NAMALWA (cell line): ENCODE measurements at regions not wholly inside any gene's neighbourhood (a gene's known extent, or its start where the extent isn't known, plus 50 kb on each side); places are given as distances from the start of the nearest gene placed in this dataset.
"Not testable (repeated sequence)": the region's sequence is repeated elsewhere in the genome, so short reads cannot be mapped to it uniquely, and the experiment has no call there.

Source experiments
- DNase-seq: peaks from one replicate; pipeline ENCODE4 v3.0.0-alpha.2; 2015; ENCODE audit warnings: low spot score

DNA sequence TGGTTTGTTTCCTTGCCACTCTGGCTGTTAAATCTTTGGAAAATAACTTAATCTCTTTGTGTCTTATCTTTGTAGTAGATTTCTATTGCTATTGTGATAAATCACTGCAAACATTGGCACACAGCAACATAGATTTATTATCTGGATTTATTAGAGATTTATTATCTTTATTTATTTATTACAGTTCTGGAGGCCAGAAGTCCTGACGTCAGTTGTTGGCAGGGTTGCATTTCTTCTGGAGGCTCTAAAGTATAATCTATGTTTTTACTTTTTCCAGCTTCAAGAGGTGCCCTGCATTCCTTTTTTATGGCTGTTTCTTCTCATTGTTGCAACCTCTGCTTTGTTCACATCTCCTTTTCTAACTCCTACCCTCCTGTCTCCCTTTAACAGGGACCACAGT lies 542.8 kb downstream of the GRXCR1 start:
- no peak for DNase-seq

DNA sequence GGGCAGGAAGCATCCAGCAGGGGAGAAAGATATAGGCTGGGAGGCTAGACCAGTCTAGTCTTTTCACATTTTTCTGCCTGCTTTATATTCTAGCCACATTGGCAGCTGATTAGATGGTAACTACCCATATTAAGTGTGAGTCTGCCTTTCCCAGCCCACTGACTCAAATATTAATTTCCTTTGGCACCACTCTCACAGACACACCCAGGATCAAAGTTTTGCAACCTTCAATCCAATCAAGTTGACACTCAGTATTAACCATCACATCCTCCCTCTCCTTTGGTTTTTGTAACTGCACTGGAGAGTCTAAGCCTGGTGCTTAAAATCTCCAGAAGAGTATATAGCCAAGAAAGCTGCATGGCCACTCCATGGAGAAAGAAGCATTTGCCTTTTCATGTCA lies 560.4 kb downstream of the GRXCR1 start:
- no peak for DNase-seq

DNA sequence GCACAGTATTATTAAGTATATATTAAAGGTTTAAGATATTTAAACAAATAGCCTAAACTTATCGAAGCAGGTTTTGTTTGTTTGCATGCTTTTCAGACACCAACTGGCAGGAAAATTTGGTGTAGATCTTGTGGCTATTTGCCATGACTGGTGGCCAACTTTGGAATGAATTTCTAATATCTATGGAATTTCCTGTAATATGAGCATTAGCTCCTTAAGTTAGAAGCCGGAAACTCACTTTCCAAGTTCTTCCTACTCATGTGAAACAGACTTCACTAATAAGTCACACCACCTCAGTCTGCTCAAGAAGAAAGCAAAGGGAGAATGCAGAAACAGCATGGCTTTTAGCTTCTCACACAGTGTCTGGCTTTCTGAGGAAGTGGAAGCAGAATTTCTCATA lies 563.9 kb downstream of the GRXCR1 start:
- DNase-seq: no peak

DNA sequence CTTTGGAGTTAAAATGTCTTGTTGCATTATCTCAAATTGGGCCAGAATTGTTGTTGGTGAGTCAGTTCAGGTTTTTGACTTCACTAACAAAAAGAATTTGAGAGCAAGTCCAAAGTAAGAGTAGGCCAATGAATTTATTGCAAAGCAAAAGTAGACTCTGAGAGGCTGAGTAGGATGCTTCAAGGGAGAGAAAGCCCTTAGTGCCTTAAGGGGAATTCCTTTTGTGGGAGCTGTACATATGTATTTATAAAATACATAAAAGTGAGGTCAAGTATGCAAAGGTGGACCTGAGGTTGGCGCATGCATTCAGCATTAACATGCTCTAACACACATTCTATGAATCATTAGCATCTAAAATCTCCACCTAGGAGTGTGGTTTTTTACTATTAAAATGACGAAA lies 565.4 kb downstream of the GRXCR1 start:
- no peak for DNase-seq

DNA sequence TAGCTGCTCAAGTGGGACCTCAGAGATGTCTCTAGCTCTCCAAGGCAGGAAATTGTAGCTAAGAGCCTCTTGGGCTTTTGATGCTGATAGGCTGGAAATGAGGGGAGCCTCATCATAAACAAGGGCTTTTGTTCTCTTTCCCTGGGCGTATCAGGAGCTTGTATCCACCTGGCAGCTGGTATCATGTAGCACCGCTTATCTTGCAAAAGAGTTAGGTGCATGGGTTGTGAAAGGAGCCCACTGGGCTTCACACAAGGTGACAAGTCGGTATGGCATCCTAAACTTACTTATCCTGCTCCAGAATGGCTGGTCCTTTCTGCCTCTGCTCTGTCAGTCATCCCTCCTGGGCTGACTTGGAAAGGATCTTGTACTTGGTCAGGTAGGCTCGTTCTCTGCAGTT lies 565.8 kb downstream of the GRXCR1 start:
- no peak for DNase-seq

DNA sequence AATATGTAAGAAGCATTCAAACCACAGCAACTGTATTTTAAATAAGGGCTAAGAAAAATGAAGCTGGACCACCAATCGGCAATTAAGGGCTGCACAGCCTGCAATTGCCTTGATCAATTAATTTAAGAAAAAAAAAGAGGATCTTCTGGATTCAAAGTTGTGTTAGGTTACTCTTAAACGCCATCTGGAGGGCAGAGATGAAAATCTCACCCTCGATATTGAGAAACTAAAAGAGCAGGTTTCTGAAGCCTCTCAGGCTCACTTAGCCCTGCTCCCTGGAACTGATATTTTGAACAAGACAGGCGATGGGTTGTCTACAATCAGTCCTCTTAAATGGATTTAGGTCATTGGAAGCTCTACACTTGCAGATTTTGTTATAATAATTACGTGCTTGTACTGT lies 579.4 kb downstream of the GRXCR1 start:
- DNase-seq: peak; percentile 38

DNA sequence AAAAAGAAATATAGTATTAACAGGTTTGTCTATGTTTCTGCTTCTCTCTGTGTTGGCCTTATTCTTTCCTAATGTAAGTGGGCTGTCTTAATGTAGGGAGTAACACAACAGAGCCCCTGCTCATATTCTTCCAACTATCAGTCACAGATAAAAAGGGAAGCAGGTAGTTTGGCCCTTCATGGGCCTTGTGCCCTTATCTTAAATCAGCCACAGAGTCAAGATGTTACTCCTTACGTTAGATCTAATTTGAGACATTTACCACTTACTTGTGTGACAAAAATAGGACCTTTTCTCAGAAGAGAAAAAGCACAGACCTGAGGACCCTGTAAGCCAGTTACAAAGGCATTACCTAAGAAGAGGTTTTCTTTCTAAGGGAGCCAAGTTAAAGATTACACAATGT lies 589.0 kb downstream of the GRXCR1 start:
- DNase-seq: no peak

DNA sequence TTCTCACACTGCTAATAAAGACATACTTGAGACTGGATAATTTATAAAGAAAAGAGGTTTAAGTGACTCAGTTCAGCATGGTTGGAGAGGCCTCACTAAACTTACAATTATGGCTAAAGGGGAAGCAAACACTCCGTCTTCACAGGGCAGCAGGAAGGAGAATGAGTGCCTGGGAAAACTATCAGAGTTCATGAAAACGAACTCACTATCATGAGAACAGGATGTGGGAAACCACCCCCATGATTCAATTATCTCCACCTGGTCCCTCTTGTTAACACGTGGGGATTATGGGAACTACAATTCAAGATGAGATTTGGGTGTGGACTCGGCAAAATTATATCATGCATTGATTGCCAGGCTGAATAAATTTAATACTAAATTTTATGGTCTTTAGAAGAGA lies 592.7 kb downstream of the GRXCR1 start:
- no peak for DNase-seq

DNA sequence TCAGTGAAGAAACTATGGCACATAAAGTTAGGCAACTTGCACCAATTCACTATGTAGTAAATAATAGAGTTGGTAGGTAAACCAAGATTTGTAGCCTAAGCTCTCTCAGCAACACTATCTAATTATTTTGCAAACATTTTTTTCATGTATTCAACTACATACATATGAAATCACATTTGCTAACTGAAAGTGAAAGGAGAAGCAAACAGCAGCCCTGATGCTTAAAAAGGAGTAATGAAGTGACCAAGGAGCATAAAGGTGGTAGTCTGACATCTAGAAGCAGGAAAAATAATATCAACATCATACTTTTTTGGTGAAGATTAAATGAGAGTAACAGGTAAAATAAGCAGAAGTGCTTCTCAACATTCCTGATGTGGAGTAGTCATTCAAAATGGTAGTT lies 603.7 kb downstream of the GRXCR1 start:
- DNase-seq: peak; percentile 46

DNA sequence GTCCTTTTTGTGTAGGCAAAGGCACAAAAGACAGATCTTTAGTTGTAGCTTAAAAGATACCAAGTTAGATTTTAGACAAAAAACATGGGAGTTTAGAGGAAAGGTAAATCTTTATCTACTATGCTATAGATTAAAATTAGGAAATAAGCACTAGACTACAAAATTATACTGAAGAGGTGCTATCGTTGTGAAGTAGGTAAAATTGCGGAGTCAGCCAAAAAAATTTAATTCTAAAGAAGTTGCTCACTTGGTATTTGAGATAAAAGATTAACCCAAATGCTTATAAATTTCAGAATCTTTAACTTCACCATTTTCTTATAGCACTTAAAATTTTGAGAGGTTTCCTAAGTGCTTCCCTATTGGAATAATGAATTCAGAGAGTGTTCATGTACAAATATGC lies 604.1 kb downstream of the GRXCR1 start:
- no peak for DNase-seq

DNA sequence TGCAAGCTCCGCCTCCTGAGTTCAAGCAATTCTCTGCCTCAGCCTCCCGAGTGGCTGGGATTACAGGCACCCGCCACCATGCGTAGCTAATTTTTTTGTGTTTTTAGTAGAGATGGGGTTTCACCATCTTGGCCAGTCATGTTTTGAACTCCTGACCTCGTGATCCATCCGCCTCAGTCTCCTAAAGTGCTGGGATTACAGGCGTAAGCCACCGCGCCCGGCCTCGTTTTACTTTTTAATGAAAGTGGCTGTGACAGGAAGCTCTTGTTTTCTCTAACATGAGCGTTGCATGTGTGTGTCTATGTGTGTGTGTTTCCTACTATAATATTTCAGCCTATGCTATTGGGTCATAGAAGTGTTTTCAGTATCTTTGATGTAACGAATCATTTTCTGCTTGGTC lies 613.3 kb downstream of the GRXCR1 start:
- DNase-seq: not testable (repeated sequence)

DNA sequence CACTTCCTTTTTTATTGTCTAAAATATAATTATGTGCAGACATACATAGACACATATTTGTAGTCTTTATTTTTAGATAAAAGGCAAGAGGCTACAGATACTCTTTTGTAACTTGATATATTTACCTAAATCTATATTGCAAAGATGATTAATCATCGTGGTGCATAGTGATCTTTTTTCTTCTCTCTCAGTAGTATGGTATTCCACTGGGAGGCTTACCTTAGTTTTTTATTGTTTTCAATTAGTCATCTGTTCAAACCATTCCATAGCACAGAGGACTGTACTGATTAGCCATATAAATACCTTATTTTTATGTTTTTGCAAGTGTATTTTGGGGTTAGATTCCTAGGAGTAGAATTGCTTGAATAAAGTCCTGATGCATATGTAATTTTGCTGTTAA lies 619.7 kb downstream of the GRXCR1 start:
- no peak for DNase-seq

DNA sequence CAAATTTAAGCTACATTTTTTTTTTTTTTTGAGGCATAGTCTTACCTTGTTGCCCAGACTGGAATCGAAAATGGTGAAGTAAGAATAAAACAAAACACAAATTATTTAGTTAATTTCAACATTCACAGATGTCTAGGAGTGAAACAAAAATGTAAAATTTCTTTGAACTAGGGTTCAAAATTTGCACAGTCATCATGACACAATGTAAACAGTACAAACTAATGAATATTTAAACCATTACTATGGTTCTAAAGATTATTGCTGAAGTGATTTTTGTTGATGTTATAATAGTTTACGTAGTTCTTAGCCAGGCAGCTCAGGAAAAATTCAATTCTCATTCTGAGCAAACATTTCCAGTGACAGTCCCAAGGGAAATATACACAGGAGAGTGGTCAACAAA lies 633.1 kb downstream of the GRXCR1 start:
- no peak for DNase-seq

DNA sequence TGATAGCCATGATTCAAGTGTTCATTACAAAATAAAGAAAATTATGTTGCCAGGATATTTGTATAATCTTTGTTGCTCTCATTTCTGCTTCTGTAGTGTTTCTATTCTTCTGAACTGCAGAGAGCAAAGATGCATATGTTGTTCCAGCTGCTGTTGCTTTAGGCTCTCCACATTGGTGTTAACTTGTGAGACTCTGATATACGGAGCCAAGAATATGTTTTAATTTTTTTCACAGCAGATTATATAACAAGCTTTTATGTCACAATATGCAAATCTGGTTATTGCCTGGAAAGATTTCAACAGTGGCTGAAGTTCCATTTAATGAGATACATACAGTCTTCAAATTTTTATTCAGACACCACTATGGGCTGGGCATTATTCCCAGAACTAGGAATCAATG lies 655.0 kb downstream of the GRXCR1 start:
- no peak for DNase-seq

DNA sequence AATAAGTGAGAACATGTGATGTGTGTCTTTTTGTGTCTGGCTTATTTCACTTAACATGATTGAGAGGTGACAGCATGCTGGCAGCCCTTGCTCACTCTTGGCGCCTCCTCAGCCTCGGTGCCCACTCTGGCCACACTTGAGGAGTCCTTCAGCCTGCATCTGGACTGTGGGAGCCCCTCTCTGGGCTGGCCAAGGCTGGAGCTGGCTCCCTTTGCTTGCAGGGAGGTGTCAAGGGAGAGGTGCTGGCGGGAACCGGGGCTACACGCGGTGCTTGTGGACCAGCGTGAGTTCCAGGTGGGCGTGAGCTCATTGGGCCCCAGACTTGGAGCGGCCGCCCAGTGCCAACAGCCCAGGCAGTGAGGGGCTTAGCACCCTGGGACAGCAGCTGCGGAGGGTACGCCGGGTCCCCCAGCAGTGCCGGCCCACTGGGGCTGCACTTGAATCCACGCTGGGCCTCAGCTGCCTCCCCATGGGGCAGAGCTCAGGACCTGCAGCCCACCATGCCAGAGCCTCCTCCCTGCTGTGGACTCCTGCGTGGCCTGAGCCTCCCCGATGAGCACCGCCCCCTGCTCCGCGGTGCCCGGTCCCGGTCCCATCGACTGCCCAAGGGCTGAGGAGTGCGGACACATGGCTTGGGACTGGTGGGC lies 658.6 kb downstream of the GRXCR1 start:
- DNase-seq: no peak

DNA sequence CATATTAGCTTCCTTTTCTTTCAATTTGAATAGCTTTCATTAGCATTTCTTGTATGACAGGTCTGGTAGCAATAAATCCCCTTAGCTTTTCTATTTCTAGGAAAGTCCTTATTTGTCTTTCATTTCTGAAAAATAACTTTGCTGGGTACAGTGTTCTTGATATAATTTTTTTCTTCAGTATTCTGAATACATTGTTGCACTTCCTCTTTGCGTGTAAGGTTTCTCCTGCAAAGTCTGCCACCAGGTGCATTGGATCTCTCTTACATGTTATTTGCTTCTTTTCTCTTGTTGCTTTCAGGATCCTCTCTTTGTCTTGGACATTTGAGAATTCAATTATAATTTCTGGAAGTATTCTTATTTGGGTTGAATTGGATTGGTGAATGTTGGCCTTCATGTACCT lies 663.7 kb downstream of the GRXCR1 start:
- peak; percentile 62 for DNase-seq

DNA sequence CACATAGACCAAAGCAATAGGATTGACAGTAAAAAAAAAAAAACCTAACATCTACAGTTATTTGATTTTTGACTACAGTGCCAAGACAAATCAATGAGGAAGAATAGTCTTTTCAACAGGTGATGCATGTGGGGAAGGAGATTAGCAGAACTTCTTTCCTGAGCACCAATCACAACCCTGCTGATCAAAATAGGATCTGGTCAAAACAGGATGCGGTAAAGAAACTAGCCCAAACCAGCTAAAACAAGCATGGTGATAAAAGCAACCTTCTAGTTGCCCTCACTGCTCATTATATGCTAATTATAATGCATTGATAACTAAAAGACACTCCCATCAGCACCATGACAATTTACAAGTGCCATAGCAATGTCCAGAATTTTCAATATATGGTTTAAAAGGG lies 667.5 kb downstream of the GRXCR1 start:
- peak; percentile 65 for DNase-seq

DNA sequence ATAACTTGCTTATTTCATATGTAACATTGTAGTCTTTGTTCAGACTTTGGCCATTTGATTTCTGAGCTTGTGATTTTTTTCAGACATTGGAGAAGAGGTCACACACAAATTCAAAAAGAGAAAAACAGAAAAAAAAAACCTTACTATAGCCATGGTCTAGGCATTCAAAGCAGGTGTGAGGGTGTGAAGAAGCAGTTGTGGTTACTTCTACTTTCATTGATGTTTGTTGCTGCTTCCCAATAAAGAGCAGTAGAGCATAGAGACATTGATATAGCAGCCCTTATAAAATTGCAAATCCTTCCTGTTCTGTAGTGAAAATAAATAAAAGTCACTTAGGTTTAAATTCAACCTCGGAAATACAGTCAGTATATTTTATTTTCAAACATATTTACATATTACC lies 671.6 kb downstream of the GRXCR1 start:
- DNase-seq: peak; percentile 81

DNA sequence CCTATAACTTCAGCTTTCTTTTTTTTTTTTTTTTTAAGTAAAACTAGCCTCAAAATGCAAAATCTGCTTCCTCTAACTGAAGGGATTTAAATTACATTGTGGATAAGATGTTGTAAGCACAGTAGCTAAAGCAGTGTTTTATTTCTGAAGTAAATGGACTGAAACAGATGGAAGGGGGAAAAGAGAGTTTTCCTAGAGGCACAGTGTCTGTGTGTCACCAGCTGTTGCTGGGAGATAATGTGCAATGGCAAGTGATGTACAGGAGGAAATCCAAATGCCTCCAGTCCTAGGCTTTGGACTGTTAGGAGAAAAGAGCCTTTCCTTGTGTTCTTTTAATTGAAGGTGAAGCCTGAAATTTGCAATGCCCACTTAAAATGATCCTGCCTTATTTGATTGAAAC lies 672.1 kb downstream of the GRXCR1 start:
- DNase-seq: no peak

DNA sequence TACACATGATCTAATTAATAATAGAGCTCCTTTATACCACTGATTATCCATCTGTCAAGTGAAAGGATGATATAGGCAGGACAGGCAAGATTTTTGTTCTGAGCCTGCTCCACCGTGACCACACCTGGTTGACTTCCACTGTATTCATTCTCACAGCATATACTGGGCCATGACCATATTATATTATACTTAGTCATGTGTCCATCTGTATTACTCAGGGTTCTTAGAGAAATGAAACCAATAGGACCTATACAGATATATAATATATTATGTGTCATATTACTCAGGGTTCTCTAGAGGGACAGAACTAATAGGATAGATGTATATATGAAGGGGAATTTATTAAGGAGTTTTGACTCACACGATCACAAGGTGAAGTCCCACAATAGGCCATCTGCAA lies 675.1 kb downstream of the GRXCR1 start:
- DNase-seq: peak; percentile 14

DNA sequence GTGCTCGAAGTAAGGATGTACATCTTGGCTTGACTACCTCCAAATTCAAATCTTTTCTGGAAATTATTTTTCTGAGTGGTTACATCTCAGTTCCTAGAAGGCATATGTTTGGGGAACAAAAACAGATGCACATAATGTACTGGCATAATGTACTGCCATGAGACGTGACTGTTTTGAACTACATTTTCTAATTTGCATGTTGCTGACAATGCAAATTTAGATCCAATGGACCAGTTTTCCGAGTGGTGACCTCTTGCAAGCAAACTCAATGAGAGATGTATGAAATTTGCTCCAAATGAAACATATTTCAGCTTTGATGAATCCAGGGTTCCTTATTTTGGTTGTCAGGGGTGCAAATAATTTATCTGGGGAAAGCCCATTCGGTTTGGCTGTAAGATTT lies 694.3 kb downstream of the GRXCR1 start:
- DNase-seq: no peak

DNA sequence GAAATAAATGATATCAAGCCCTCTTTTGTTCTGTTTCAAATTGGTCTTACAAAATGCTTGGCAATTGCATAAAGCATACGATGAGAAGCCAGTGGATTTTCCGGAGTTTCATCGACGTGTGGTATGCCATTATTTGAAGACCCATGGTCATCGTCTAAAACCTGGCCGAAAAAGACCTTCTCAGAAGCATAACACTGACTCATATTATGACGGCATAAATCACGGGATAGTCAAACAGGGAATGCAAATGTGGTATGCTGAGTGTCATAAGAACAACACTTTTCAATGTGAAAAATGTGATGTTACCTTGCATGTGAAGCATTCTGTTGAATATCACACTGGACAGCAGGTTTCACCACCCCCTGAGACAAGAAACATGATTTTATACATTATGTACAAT lies 695.2 kb downstream of the GRXCR1 start:
- no peak for DNase-seq

DNA sequence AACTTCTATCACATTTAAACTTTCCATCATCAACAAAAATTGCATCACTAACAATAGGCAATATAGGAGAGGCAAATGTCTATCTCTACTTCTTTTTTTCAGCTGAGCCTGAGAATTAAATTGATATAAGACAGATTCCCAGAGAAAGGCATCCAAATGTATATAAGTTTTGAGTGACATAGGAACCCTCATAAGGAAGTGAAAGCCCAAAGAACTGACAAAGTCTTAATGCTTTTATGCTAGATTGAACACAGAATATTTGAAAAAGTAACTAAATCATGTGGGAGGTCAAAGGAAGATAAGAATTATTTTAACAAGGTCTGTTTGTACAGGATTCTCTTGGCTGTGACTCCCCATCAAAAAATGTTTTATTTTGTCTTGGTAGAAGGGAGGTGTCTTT lies 714.9 kb downstream of the GRXCR1 start:
- DNase-seq: no peak

DNA sequence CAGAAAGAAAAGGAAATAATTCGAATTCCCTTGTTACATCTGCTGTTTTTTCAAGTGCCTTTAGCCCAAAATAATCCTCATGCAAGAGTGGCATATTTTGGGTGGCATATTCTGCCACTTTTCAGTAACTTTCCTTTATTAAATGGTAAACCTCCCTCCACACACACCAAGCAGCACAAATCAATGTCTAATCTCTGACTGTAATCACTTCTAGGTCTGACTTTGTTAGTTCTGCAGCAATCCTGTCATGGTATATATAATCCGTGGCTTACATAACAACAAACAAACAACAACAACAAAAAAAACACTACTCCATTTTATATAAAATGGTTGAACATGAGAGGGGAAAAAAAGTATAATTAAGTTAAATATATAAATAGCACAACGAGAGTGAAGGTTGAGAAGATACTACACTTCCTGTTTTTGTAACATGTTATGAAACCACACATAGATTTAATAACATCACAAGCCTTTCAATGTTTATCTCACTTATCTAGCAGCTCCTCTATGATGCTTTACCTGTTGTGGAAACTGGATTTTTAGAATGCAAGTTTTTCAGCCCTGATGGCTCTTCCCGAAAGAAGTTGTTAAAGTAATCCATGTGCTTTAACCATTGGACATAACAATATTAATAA lies 715.4 kb downstream of the GRXCR1 start:
- peak; percentile 71 for DNase-seq
